ENCODE measurements at regions not wholly inside any gene's neighbourhood (a gene's known extent, or its start where the extent isn't known, plus 50 kb on each side); places are given as distances from the start of the nearest gene placed in this dataset.

DNA sequence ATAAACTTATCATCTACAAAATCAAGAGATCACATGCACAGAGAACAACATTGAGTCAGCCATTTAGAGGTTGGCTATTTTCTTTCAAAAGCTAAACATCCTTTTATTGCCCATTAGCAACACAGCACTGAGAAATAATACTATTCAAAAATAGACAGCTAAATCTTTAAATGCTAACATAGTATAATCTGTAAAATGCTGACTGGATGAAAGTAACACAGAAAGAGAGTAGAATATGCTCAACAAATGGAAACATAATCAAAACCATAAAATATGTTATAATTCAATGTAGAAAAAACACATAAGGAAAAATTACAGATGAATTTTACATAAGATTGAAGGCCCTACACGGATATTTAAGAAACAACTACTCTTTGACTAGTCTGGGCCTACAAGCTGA, 56.5 kb upstream of the COL3A1 start:
- no peak for DNase-seq (ENCODE audit: low read depth)

- no peak for DNase-seq (ENCODE audit: low read depth)
Observed at GRCh38 chr2:188919824-188920223, 54.3 kb upstream of the COL3A1 start.

GRCh38 chr2:188922191-188922590, 52.0 kb upstream of the COL3A1 start:
- DNase-seq (ENCODE audit: low read depth): no peak

Measured in M059J (cell line).